GM23248 (cell line): ENCODE measurements at regions not wholly inside any gene's neighbourhood (a gene's known extent, or its start where the extent isn't known, plus 50 kb on each side); places are given as distances from the start of the nearest gene placed in this dataset.

Experiments used
- EZH2 ChIP-seq: fragments of 200-600 bp; sonication (generic); IDR thresholded peaks from 2 replicates; pipeline ENCODE4 v1.6.1; 2018; ENCODE audit warnings: antibody characterized with exemption, mild to moderate bottlenecking; ENCODE audit not compliant: insufficient read depth, poor library complexity, severe bottlenecking
- EZH2phosphoT487 ChIP-seq: fragments of 200-600 bp; sonication (generic); IDR thresholded peaks from 2 replicates; pipeline ENCODE4 v1.6.1; 2018; ENCODE audit warnings: antibody characterized with exemption, moderate library complexity, mild to moderate bottlenecking, low read depth; ENCODE audit not compliant: insufficient read depth

GRCh38 chr2:217334561-217334960, 474.7 kb upstream of the TNP1 start:
- TF ChIP-seq EZH2 (no peak), EZH2phosphoT487 (no peak)
